ENCODE measurements at regions not wholly inside any gene's neighbourhood (a gene's known extent, or its start where the extent isn't known, plus 50 kb on each side); places are given as distances from the start of the nearest gene placed in this dataset.
"Not testable (repeated sequence)": the region's sequence is repeated elsewhere in the genome, so short reads cannot be mapped to it uniquely, and the experiment has no call there.

DNA sequence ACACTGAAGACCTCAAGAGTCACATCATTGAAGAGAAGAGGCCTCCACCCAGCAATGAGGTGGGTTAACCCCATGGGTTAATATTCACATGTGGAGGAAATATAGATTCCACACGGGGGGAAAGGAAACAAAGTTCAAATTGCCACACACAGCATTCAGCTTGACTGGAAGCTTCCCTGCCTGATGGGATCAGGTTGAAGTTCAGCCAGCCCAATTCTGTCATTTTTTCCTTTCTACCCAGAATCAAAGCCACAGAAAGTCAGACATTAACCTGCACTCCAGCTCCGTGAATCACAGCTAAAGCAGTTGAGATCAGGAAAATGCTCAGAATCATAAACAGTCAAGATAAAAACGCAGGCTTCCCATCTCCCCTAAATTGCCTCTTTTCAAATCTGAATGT is 208.7 kb upstream of the OBI1 start:
- Histone ChIP-seq H3K27ac (replicated peaks; ENCODE audit: low read length) (no peak overlapping the region), H2AK5ac (ENCODE audit: low read depth, low read length) (no peak overlapping the region), H2BK5ac (ENCODE audit: low read length) (no peak overlapping the region), H3K18ac (ENCODE audit: low read length) (no peak overlapping the region), H3K23ac (ENCODE audit: low read depth, low read length, poor library complexity) (no peak overlapping the region), H3K4me1 (ENCODE audit: control insufficient read depth in 2 of 2, insufficient read depth in 1 of 2, low read depth in 1 of 2, low read length in 2 of 2) (no peaks in the 10 kb centered on the region), H2AFZ (ENCODE audit: low read length) (no peak overlapping the region), H3K79me1 (ENCODE audit: low read depth, low read length) (no peaks in the 10 kb centered on the region), H2BK12ac (ENCODE audit: low read length) (no peak overlapping the region), H3K4me2 (ENCODE audit: insufficient read depth, low read length, poor library complexity, severe bottlenecking) (no peak overlapping the region), H3K4me3 (ENCODE audit: low read length in 2 of 2) (no peak overlapping the region), H4K91ac (ENCODE audit: low read depth, low read length, poor library complexity) (no peak overlapping the region), H3K27me3 (ENCODE audit: control insufficient read depth in 3 of 3, insufficient read depth in 3 of 3, low read depth in 1 of 3, low read length in 3 of 3) (no peaks in the 10 kb centered on the region), H3K4ac (ENCODE audit: low read length) (no peak overlapping the region), H3K9me3 (replicated peaks in 1 of 2; ENCODE audit: control insufficient read depth in 2 of 2, insufficient read depth in 1 of 2, low read depth in 1 of 2, low read length in 2 of 2) (peaks cover 0 to 2% of the 10 kb centered on the region in 2 donors), H3K36me3 (replicated peaks in 1 of 2; ENCODE audit: control insufficient read depth in 2 of 2, insufficient read depth in 2 of 2, low read length in 2 of 2) (no peaks in the 10 kb centered on the region), H4K8ac (ENCODE audit: low read depth, low read length) (no peak overlapping the region), H3K9ac (ENCODE audit: low read depth, low read length, poor library complexity) (no peak overlapping the region), H3K14ac (ENCODE audit: low read length) (no peak overlapping the region), H2BK120ac (ENCODE audit: low read depth, low read length) (no peak overlapping the region), H2BK15ac (ENCODE audit: low read length) (no peak overlapping the region)
- WGBS, 2 donors (ENCODE audit: extremely low coverage in 2 of 2, insufficient read length in 2 of 2, insufficient replicate concordance in 1 of 2): no CpG with 5 or more reads among the region's 3 CpGs
- no peak for DNase-seq (ENCODE audit: low spot score)

GRCh38 chr13:78866076-78866475 is 207.1 kb upstream of the OBI1 start:
- not testable (repeated sequence) for H2BK12ac ChIP-seq (ENCODE audit: low read length); H3K9ac ChIP-seq (ENCODE audit: low read depth, low read length, poor library complexity); H3K23ac ChIP-seq (ENCODE audit: low read depth, low read length, poor library complexity); H3K18ac ChIP-seq (ENCODE audit: low read length); H3K36me3 ChIP-seq (replicated peaks in 1 of 2; ENCODE audit: control insufficient read depth in 2 of 2, insufficient read depth in 2 of 2, low read length in 2 of 2); H3K4me3 ChIP-seq (ENCODE audit: low read length in 2 of 2); H3K4me1 ChIP-seq (ENCODE audit: control insufficient read depth in 2 of 2, insufficient read depth in 1 of 2, low read depth in 1 of 2, low read length in 2 of 2); H3K79me1 ChIP-seq (ENCODE audit: low read depth, low read length); H3K14ac ChIP-seq (ENCODE audit: low read length); H3K9me3 ChIP-seq (replicated peaks in 1 of 2; ENCODE audit: control insufficient read depth in 2 of 2, insufficient read depth in 1 of 2, low read depth in 1 of 2, low read length in 2 of 2); H3K4me2 ChIP-seq (ENCODE audit: insufficient read depth, low read length, poor library complexity, severe bottlenecking); H2BK120ac ChIP-seq (ENCODE audit: low read depth, low read length); H3K4ac ChIP-seq (ENCODE audit: low read length); H2BK5ac ChIP-seq (ENCODE audit: low read length); DNase-seq (ENCODE audit: low spot score); H3K27me3 ChIP-seq (ENCODE audit: control insufficient read depth in 3 of 3, insufficient read depth in 3 of 3, low read depth in 1 of 3, low read length in 3 of 3); H2BK15ac ChIP-seq (ENCODE audit: low read length); H4K8ac ChIP-seq (ENCODE audit: low read depth, low read length); H3K27ac ChIP-seq (replicated peaks; ENCODE audit: low read length); H2AK5ac ChIP-seq (ENCODE audit: low read depth, low read length); H4K91ac ChIP-seq (ENCODE audit: low read depth, low read length, poor library complexity); H2AFZ ChIP-seq (ENCODE audit: low read length)
- no CpG with 5 or more reads among the region's 6 CpGs for WGBS, 2 donors (ENCODE audit: extremely low coverage in 2 of 2, insufficient read length in 2 of 2, insufficient replicate concordance in 1 of 2)

GRCh38 chr13:78862446-78862845 is 203.5 kb upstream of the OBI1 start:
- Histone ChIP-seq H2BK15ac (ENCODE audit: low read length) (no peak overlapping the region), H3K23ac (ENCODE audit: low read depth, low read length, poor library complexity) (no peak overlapping the region), H2BK5ac (ENCODE audit: low read length) (no peak overlapping the region), H2AFZ (ENCODE audit: low read length) (no peak overlapping the region), H3K18ac (ENCODE audit: low read length) (no peak overlapping the region), H3K4ac (ENCODE audit: low read length) (no peak overlapping the region), H4K91ac (ENCODE audit: low read depth, low read length, poor library complexity) (no peak overlapping the region), H3K9ac (ENCODE audit: low read depth, low read length, poor library complexity) (no peak overlapping the region), H3K4me3 (ENCODE audit: low read length in 2 of 2) (no peak overlapping the region), H2AK5ac (ENCODE audit: low read depth, low read length) (no peak overlapping the region), H3K79me1 (ENCODE audit: low read depth, low read length) (no peaks in the 10 kb centered on the region), H3K36me3 (replicated peaks in 1 of 2; ENCODE audit: control insufficient read depth in 2 of 2, insufficient read depth in 2 of 2, low read length in 2 of 2) (no peaks in the 10 kb centered on the region), H3K27me3 (ENCODE audit: control insufficient read depth in 3 of 3, insufficient read depth in 3 of 3, low read depth in 1 of 3, low read length in 3 of 3) (no peaks in the 10 kb centered on the region), H4K8ac (ENCODE audit: low read depth, low read length) (no peak overlapping the region), H3K4me1 (ENCODE audit: control insufficient read depth in 2 of 2, insufficient read depth in 1 of 2, low read depth in 1 of 2, low read length in 2 of 2) (no peaks in the 10 kb centered on the region), H2BK12ac (ENCODE audit: low read length) (no peak overlapping the region), H3K14ac (ENCODE audit: low read length) (no peak overlapping the region), H2BK120ac (ENCODE audit: low read depth, low read length) (no peak overlapping the region), H3K27ac (replicated peaks; ENCODE audit: low read length) (no peak overlapping the region), H3K9me3 (replicated peaks in 1 of 2; ENCODE audit: control insufficient read depth in 2 of 2, insufficient read depth in 1 of 2, low read depth in 1 of 2, low read length in 2 of 2) (peaks cover 0 to 2% of the 10 kb centered on the region in 2 donors), H3K4me2 (ENCODE audit: insufficient read depth, low read length, poor library complexity, severe bottlenecking) (no peak overlapping the region)
- DNase-seq (ENCODE audit: low spot score): no peak
- WGBS, 2 donors (ENCODE audit: extremely low coverage in 2 of 2, insufficient read length in 2 of 2, insufficient replicate concordance in 1 of 2): no CpG with 5 or more reads among the region's 1 CpG

DNA sequence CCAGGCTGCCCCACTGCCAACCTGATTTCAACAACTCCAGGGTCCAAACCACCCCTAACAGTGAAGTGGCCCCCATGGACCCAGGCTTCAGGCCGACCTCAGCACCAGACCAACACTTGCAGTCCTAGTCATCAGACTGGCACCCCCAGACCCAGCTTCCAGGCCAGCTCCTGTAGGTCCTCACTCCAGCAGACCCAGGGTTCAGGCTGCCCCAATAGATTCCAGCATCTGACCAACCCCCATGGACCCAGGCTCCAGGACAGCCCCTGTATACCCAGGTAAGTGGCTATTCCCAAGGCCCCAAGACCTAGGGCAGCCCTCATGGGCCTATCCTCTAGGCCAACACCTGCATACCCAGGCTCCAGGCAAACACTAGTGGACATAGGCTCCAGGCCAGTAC is 193.8 kb upstream of the OBI1 start:
- no peaks in the 10 kb centered on the region for H3K27me3 ChIP-seq (ENCODE audit: control insufficient read depth in 3 of 3, insufficient read depth in 3 of 3, low read depth in 1 of 3, low read length in 3 of 3)
- H4K8ac ChIP-seq (ENCODE audit: low read depth, low read length): no peak overlapping the region
- H2AK5ac ChIP-seq (ENCODE audit: low read depth, low read length): no peak overlapping the region
- H2AFZ ChIP-seq (ENCODE audit: low read length): no peak overlapping the region
- H3K14ac ChIP-seq (ENCODE audit: low read length): no peak overlapping the region
- peak overlapping the region; percentile 16 for H3K18ac ChIP-seq (ENCODE audit: low read length)
- peaks cover 3 to 4% of the 10 kb centered on the region in 2 donors for H3K9me3 ChIP-seq (replicated peaks in 1 of 2; ENCODE audit: control insufficient read depth in 2 of 2, insufficient read depth in 1 of 2, low read depth in 1 of 2, low read length in 2 of 2)
- WGBS, 2 donors (ENCODE audit: extremely low coverage in 2 of 2, insufficient read length in 2 of 2, insufficient replicate concordance in 1 of 2): no CpG with 5 or more reads among the region's 1 CpG
- no peak overlapping the region for H3K4me3 ChIP-seq (ENCODE audit: low read length in 2 of 2)
- no peak overlapping the region for H4K91ac ChIP-seq (ENCODE audit: low read depth, low read length, poor library complexity)
- H3K36me3 ChIP-seq (replicated peaks in 1 of 2; ENCODE audit: control insufficient read depth in 2 of 2, insufficient read depth in 2 of 2, low read length in 2 of 2): no peaks in the 10 kb centered on the region
- H3K23ac ChIP-seq (ENCODE audit: low read depth, low read length, poor library complexity): no peak overlapping the region
- no peak overlapping the region for H2BK12ac ChIP-seq (ENCODE audit: low read length)
- no peak overlapping the region for H2BK5ac ChIP-seq (ENCODE audit: low read length)
- H3K4ac ChIP-seq (ENCODE audit: low read length): no peak overlapping the region
- H2BK120ac ChIP-seq (ENCODE audit: low read depth, low read length): no peak overlapping the region
- no peak overlapping the region for H2BK15ac ChIP-seq (ENCODE audit: low read length)
- no peak overlapping the region for H3K4me2 ChIP-seq (ENCODE audit: insufficient read depth, low read length, poor library complexity, severe bottlenecking)
- H3K27ac ChIP-seq (replicated peaks; ENCODE audit: low read length): no peak overlapping the region
- no peak for DNase-seq (ENCODE audit: low spot score)
- no peaks in the 10 kb centered on the region for H3K79me1 ChIP-seq (ENCODE audit: low read depth, low read length)
- no peak overlapping the region for H3K9ac ChIP-seq (ENCODE audit: low read depth, low read length, poor library complexity)
- peaks cover 0 to 3% of the 10 kb centered on the region in 2 donors for H3K4me1 ChIP-seq (ENCODE audit: control insufficient read depth in 2 of 2, insufficient read depth in 1 of 2, low read depth in 1 of 2, low read length in 2 of 2)
